ENCODE measurements at regions not wholly inside any gene's neighbourhood (a gene's known extent, or its start where the extent isn't known, plus 50 kb on each side); places are given as distances from the start of the nearest gene placed in this dataset.
"Not testable (repeated sequence)": the region's sequence is repeated elsewhere in the genome, so short reads cannot be mapped to it uniquely, and the experiment has no call there.

DNA sequence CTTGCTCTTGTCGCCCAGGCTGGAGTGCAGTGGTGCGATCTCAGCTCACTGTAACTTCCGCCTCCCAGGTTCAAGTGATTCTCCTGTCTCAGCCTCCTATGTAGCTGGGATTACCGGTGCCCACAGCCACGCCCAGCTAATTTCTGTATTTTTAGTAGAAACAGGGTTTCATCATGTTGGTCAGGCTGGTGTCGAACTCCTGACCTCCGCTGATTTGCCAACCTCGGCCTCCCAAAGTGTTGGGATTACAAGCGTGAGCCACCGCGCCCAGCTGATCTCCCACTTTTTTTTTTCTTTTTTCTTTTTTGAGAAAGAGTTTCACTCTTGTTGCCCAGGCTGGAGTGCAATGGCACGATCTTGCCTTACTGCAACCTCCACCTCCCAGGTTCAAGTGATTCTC lies 517.9 kb downstream of the KCNJ18 start:
- H3K9me3 ChIP-seq (ENCODE audit: control insufficient read depth, insufficient read depth, low read length): peaks cover 77% of the 10 kb centered on the region
- not testable (repeated sequence) for H3K27me3 ChIP-seq (ENCODE audit: control insufficient read depth, insufficient read depth, low read length); H3K36me3 ChIP-seq (ENCODE audit: control insufficient read depth, insufficient read depth, low read length)

DNA sequence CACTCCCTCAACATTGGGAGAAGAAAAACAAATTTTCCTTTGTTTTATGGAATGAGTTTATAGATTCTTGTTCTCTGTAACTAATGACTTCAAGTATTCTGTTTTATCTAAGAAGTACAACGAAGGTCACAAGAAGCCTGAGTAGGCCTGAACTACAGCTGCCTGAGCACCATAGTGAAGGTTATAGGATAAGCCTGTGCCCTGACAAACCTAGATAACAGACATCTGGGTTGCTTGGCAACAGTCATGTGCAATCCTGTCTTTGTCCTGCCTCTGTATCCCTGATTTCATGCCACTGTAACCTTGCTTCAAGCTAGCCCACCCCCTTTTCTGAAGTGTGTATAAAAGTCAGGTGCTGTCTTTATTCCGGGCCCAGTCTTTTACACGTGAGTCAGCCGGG lies 520.8 kb downstream of the KCNJ18 start:
- H3K27me3 ChIP-seq (ENCODE audit: control insufficient read depth, insufficient read depth, low read length); H3K9ac ChIP-seq (ENCODE audit: low read depth, low read length); H3K4me1 ChIP-seq (ENCODE audit: control insufficient read depth, insufficient read depth, low read length); H3K36me3 ChIP-seq (ENCODE audit: control insufficient read depth, insufficient read depth, low read length); H3K4me3 ChIP-seq (ENCODE audit: low read depth, low read length); H3K27ac ChIP-seq (ENCODE audit: low read depth, low read length): not testable (repeated sequence)
- H3K9me3 ChIP-seq (ENCODE audit: control insufficient read depth, insufficient read depth, low read length): peaks cover 64% of the 10 kb centered on the region

More for the DNA sequence above, 517.9 kb downstream of the KCNJ18 start:
- not testable (repeated sequence) for H3K4me1 ChIP-seq (ENCODE audit: control insufficient read depth, insufficient read depth, low read length); H3K4me3 ChIP-seq (ENCODE audit: low read depth, low read length); H3K27ac ChIP-seq (ENCODE audit: low read depth, low read length); H3K9ac ChIP-seq (ENCODE audit: low read depth, low read length)

DNA sequence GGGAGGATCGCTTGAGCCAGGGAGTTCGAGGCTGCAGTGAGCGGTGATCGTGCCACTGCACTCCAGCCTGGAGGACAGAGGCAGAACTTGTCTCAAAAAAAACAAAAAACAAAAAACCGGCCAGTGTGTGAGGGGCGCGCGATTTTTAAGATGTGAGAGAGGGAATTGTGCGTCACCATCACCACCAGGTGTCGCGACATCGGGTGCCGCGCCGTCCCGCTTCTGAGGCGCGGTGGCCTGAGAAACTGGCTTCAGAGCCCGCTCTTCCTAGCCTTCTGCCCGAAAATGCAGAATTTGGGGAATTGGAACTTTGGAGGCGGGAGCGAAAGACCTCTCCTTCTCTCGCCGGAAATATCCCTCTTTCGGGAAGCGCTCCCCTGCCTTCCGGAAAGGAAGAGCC lies 524.8 kb downstream of the KCNJ18 start:
- Histone ChIP-seq H3K27me3 (ENCODE audit: control insufficient read depth, insufficient read depth, low read length) (no peaks in the 10 kb centered on the region), H3K4me3 (ENCODE audit: low read depth, low read length) (no peak overlapping the region), H3K27ac (ENCODE audit: low read depth, low read length) (no peak overlapping the region), H3K9me3 (ENCODE audit: control insufficient read depth, insufficient read depth, low read length) (peaks cover 71% of the 10 kb centered on the region), H3K9ac (ENCODE audit: low read depth, low read length) (no peak overlapping the region), H3K36me3 (ENCODE audit: control insufficient read depth, insufficient read depth, low read length) (no peaks in the 10 kb centered on the region), H3K4me1 (ENCODE audit: control insufficient read depth, insufficient read depth, low read length) (no peaks in the 10 kb centered on the region)

DNA sequence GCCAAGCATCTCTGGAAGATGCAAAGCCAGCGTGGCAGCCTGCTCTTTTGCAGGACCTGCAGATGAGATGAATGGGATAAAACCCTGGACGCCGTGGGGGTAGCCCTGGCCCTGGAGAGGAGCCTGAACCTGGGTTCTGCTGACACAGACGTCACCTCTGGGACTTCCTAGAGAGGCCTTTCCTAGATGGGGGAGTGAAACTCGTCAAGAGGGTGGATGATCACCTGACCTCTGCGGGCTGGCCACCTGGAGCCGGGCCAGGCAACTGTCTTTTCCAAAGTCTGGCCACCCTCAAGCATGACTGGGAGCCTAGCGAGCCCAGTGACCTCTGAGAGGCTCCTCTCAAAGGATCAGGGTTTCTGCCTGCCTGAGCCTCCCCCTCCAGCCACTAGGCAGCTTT lies 529.0 kb downstream of the KCNJ18 start:
- Histone ChIP-seq H3K9ac (ENCODE audit: low read depth, low read length) (no peak overlapping the region), H3K4me3 (ENCODE audit: low read depth, low read length) (no peak overlapping the region), H3K27me3 (ENCODE audit: control insufficient read depth, insufficient read depth, low read length) (no peaks in the 10 kb centered on the region), H3K27ac (ENCODE audit: low read depth, low read length) (no peak overlapping the region), H3K4me1 (ENCODE audit: control insufficient read depth, insufficient read depth, low read length) (no peaks in the 10 kb centered on the region), H3K9me3 (ENCODE audit: control insufficient read depth, insufficient read depth, low read length) (peaks cover 53% of the 10 kb centered on the region), H3K36me3 (ENCODE audit: control insufficient read depth, insufficient read depth, low read length) (no peaks in the 10 kb centered on the region)

DNA sequence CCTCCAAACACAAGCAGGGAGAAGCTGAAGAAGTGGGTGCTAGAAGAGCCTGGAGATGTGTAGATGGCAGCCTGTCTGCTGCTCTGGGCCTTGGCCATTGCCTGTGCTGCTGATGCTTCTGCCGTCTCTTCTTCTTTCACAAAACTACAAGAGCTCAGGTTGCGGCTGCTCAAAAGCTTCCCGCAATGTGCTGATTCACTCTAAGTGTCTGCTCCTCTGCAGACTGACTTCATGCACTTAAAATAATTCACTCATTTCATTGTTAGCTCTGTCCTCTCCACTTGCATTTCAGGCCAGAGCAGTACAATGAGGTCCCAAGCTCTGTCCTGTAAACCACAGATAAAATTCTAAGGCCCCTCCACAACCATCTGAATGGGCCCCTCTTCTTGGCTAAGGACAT lies 534.2 kb downstream of the KCNJ18 start:
- not testable (repeated sequence) for H3K4me1 ChIP-seq (ENCODE audit: control insufficient read depth, insufficient read depth, low read length); H3K4me3 ChIP-seq (ENCODE audit: low read depth, low read length); H3K27me3 ChIP-seq (ENCODE audit: control insufficient read depth, insufficient read depth, low read length); H3K9ac ChIP-seq (ENCODE audit: low read depth, low read length); H3K27ac ChIP-seq (ENCODE audit: low read depth, low read length); H3K36me3 ChIP-seq (ENCODE audit: control insufficient read depth, insufficient read depth, low read length)
- H3K9me3 ChIP-seq (ENCODE audit: control insufficient read depth, insufficient read depth, low read length): peaks cover 48% of the 10 kb centered on the region

DNA sequence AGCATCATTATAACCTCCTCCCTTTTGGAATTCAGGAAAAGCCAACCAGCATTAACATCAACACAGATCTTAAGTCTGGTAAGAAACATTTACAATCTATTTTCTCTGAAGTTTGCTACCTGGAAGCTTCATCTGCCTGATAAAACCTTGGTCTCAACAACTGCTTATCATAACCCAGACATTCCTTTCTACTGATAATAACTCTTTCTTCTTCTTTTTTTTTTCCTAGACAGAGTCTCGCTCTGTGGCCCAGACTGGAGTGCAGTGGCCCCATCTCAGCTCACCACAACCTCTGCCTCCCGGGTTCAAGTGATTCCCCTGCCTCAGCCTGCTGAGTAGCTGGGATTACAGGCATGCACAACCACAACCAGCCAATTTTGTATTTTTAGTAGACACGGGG lies 534.6 kb downstream of the KCNJ18 start:
- not testable (repeated sequence) for H3K4me3 ChIP-seq (ENCODE audit: low read depth, low read length); H3K27ac ChIP-seq (ENCODE audit: low read depth, low read length); H3K36me3 ChIP-seq (ENCODE audit: control insufficient read depth, insufficient read depth, low read length); H3K27me3 ChIP-seq (ENCODE audit: control insufficient read depth, insufficient read depth, low read length); H3K9ac ChIP-seq (ENCODE audit: low read depth, low read length); H3K4me1 ChIP-seq (ENCODE audit: control insufficient read depth, insufficient read depth, low read length)
- peaks cover 48% of the 10 kb centered on the region for H3K9me3 ChIP-seq (ENCODE audit: control insufficient read depth, insufficient read depth, low read length)

DNA sequence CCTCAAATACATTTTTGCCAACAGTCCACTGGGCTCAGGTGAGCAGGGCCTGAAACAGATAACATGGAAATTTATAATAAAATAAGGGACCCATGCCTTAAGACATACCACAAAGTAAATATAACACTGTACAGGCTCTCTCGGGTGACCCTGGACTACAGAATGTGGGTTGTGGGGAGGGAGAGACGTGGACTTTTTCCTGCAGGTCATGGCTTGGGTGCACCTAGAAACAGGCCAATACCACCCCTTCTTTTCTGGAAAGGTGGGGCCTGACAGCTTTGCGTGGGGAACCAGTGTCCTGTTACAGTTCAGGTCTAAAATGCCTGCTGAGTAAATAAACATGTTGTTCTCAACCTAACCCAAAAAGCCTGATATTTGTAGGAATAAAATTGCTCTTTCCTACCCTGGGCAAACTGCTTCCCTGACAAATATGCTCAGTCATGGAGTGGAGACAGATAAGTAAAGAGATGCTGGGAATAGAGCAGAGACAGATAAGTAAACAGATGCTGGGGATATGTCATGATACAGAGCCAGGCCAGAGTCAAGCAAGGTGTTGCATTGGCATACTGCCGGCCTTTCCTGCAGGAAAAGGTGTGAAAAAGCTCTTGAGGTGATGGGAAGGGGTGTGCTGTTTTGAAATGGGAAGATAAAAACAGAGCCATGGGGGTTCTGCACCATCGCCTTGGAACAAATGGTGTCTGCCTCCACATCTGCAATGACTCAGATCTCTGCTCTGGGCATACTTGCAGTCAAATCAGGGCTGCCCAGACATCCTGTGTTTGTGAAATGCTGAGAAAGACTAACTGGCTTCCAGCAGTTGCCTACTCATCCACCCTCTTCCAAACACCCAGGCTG lies 535.6 kb downstream of the KCNJ18 start:
- H3K36me3 ChIP-seq (ENCODE audit: control insufficient read depth, insufficient read depth, low read length); H3K4me3 ChIP-seq (ENCODE audit: low read depth, low read length); H3K27ac ChIP-seq (ENCODE audit: low read depth, low read length); H3K4me1 ChIP-seq (ENCODE audit: control insufficient read depth, insufficient read depth, low read length); H3K9ac ChIP-seq (ENCODE audit: low read depth, low read length); H3K27me3 ChIP-seq (ENCODE audit: control insufficient read depth, insufficient read depth, low read length): not testable (repeated sequence)
- H3K9me3 ChIP-seq (ENCODE audit: control insufficient read depth, insufficient read depth, low read length): peaks cover 51% of the 10 kb centered on the region

DNA sequence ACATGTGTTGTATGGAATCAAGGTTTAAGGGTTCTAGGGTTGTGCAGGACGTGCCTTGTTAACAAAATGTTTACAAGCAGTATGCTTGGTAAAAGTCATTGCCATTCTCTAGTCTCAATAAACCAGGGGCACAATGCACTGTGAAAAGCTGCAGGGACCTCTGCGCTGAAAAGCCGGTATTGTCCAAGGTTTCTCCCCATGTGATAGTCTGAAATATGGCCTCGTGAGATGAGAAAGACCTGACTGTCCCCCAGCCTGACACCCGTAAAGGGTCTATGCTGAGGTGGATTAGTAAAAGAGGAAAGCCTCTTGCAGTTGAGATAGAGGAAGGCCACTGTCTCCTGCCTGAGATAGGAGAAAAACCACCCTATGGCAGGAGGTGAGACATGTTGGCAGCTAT lies 537.5 kb downstream of the KCNJ18 start:
- H3K9me3 ChIP-seq (ENCODE audit: control insufficient read depth, insufficient read depth, low read length): peaks cover 70% of the 10 kb centered on the region
- H3K36me3 ChIP-seq (ENCODE audit: control insufficient read depth, insufficient read depth, low read length); H3K27me3 ChIP-seq (ENCODE audit: control insufficient read depth, insufficient read depth, low read length); H3K4me1 ChIP-seq (ENCODE audit: control insufficient read depth, insufficient read depth, low read length); H3K4me3 ChIP-seq (ENCODE audit: low read depth, low read length); H3K9ac ChIP-seq (ENCODE audit: low read depth, low read length); H3K27ac ChIP-seq (ENCODE audit: low read depth, low read length): not testable (repeated sequence)

DNA sequence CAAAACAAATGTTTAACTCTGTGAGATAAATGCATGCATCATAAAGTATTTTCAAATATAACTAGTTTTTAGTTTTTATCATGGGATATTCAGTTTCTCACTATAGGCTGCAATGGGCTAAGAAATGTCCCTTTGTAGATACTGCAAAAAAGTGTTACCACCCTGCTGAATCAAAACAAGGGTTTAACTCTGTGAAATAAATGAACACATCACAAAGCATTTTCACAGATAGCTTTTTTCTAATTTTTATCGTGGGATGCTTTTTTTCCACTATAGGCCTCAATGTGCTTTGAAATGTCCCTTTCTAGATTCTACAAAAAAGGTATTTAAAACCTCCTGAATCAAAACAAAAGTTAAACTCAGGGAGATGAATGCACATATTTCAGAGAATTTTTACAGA lies 541.1 kb downstream of the KCNJ18 start:
- Histone ChIP-seq H3K36me3 (ENCODE audit: control insufficient read depth, insufficient read depth, low read length) (no peaks in the 10 kb centered on the region), H3K4me1 (ENCODE audit: control insufficient read depth, insufficient read depth, low read length) (no peaks in the 10 kb centered on the region), H3K4me3 (ENCODE audit: low read depth, low read length) (no peak overlapping the region; the same call in 1 of the 2 replicates), H3K9ac (ENCODE audit: low read depth, low read length) (no peak overlapping the region), H3K9me3 (ENCODE audit: control insufficient read depth, insufficient read depth, low read length) (peaks cover 87% of the 10 kb centered on the region), H3K27me3 (ENCODE audit: control insufficient read depth, insufficient read depth, low read length) (no peaks in the 10 kb centered on the region), H3K27ac (ENCODE audit: low read depth, low read length) (no peak overlapping the region)

DNA sequence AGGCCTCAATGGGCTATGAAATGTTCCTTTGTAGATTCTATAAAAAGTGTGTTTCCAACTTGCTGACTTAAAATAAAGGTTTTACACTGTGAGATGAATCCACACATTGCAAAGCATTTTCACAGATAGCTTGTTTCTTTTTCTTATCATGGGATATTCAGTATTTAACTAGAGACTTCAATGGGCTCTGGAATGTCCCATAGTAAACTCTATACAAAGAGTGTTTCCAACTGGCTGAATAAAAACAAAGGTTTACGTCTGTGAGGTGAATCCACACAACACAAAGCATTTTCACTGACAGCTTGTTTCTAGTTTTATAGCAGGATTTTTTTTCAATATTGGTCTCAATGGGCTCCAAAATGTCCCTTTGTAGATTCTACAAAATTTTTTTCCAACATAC lies 550.1 kb downstream of the KCNJ18 start:
- Histone ChIP-seq H3K9me3 (ENCODE audit: control insufficient read depth, insufficient read depth, low read length) (peaks cover 99% of the 10 kb centered on the region), H3K4me3 (ENCODE audit: low read depth, low read length) (no peak overlapping the region)

DNA sequence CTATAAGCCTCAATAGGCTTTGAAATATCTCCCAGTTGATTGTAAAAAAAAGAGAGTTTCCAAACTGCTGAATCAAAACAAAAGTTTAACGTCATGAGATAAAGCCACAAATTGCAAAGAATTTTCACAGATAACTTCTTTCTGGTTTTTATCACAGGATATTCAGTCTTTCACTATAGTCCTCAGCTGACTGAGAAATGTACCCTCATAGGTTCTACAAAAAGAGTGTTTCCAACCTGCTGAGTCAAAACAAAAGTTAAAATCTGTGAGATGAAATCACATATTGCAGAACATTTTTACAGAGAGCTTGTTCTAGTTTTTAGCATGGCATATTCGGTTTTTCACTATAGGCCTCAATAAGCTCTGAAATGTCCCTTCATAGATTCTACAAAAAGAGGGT lies 559.2 kb downstream of the KCNJ18 start:
- no peak overlapping the region for H3K4me3 ChIP-seq (ENCODE audit: low read depth, low read length)
- no peaks in the 10 kb centered on the region for H3K36me3 ChIP-seq (ENCODE audit: control insufficient read depth, insufficient read depth, low read length)
- H3K4me1 ChIP-seq (ENCODE audit: control insufficient read depth, insufficient read depth, low read length): no peaks in the 10 kb centered on the region
- no peak overlapping the region for H3K9ac ChIP-seq (ENCODE audit: low read depth, low read length)
- H3K9me3 ChIP-seq (ENCODE audit: control insufficient read depth, insufficient read depth, low read length): peaks cover 99% of the 10 kb centered on the region
- H3K27ac ChIP-seq (ENCODE audit: low read depth, low read length): no peak overlapping the region
- H3K27me3 ChIP-seq (ENCODE audit: control insufficient read depth, insufficient read depth, low read length): no peaks in the 10 kb centered on the region

More for the DNA sequence above, 550.1 kb downstream of the KCNJ18 start:
- Histone ChIP-seq H3K27me3 (ENCODE audit: control insufficient read depth, insufficient read depth, low read length) (no peaks in the 10 kb centered on the region), H3K4me1 (ENCODE audit: control insufficient read depth, insufficient read depth, low read length) (no peaks in the 10 kb centered on the region), H3K9ac (ENCODE audit: low read depth, low read length) (no peak overlapping the region), H3K36me3 (ENCODE audit: control insufficient read depth, insufficient read depth, low read length) (no peaks in the 10 kb centered on the region), H3K27ac (ENCODE audit: low read depth, low read length) (no peak overlapping the region)
